Uterus (tissue), 2 donors: ENCODE measurements at regions not wholly inside any gene's neighbourhood (a gene's known extent, or its start where the extent isn't known, plus 50 kb on each side); places are given as distances from the start of the nearest gene placed in this dataset.

Experiments
- CTCF ChIP-seq, 4 experiments: fragments of 200-600 bp in 2 of 4; fragments of 450-650 bp in 2 of 4; sonication (generic) in 2 of 4; IDR thresholded peaks; one replicate each; pipeline ENCODE4 v1.5.1; 2016 to 2019; ENCODE audit warnings: antibody characterized with exemption in 4 of 4, mild to moderate bottlenecking in 2 of 4, moderate library complexity in 1 of 4
- POLR2A ChIP-seq, 2 donors: fragments of 450-650 bp; IDR thresholded peaks; one replicate each; pipeline ENCODE4 v1.6.1; 2016; ENCODE audit warnings: antibody characterized with exemption in 2 of 2, mild to moderate bottlenecking in 1 of 2, moderate library complexity in 1 of 2

GRCh38 chr13:50255639-50256038 lies 240.4 kb downstream of the KCNRG start:
- TF ChIP-seq POLR2A (IDR thresholded peaks at IDR 0.05), result no peak
- TF ChIP-seq CTCF (IDR thresholded peaks at IDR 0.05), result no peak
